HG03135 (cell line): ENCODE measurements at regions not wholly inside any gene's neighbourhood (a gene's known extent, or its start where the extent isn't known, plus 50 kb on each side); places are given as distances from the start of the nearest gene placed in this dataset.
"Not testable (repeated sequence)": the region's sequence is repeated elsewhere in the genome, so short reads cannot be mapped to it uniquely, and the experiment has no call there.

ENCODE experiments used
- ATAC-seq: cut with Tn5 transposase; IDR thresholded peaks from one replicate; pipeline ENCODE4 v1.9.1; 2021; ENCODE audit warnings: mild to moderate bottlenecking, moderate library complexity; ENCODE audit not compliant: unreplicated experiment

- ATAC-seq, result no peak
Measured at GRCh38 chr20:5696011-5696559, 54.1 kb upstream of the SHLD1 start.

GRCh38 chr20:5691918-5692618 lies 58.1 kb upstream of the SHLD1 start:
- ATAC-seq, result peak; percentile 99

- no peak for ATAC-seq
Measured at GRCh38 chr20:5689463-5689862, 60.7 kb upstream of the SHLD1 start.

DNA sequence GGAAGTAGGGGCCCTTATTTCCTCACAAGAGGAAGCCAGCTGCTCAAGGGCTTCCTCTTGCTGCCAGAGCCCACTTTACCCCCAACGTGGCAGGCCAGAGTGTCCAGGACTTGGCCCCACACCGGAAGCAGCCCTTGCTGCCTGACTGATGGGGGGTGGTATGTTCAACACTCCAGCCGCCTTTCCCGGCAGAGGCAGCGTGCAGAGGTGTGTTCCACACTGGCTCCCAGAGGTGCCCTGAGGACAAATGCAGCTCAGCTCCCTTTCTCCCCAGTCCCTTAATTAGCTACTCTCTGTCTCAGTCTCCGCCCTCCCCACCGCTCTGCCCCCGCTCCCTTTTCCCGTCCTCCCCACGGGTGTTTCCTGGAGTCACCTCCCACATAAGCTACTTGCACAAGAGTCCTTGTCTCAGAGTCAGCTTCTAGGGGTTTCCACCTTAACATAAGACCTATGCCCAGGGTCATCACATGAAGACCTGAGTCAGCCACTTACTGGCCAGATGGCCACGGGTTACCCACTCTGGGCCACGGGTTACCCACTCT lies 61.7 kb upstream of the SHLD1 start:
- ATAC-seq, result no peak

- no peak for ATAC-seq
Measured at GRCh38 chr20:5687884-5688283, 62.3 kb upstream of the SHLD1 start.

DNA sequence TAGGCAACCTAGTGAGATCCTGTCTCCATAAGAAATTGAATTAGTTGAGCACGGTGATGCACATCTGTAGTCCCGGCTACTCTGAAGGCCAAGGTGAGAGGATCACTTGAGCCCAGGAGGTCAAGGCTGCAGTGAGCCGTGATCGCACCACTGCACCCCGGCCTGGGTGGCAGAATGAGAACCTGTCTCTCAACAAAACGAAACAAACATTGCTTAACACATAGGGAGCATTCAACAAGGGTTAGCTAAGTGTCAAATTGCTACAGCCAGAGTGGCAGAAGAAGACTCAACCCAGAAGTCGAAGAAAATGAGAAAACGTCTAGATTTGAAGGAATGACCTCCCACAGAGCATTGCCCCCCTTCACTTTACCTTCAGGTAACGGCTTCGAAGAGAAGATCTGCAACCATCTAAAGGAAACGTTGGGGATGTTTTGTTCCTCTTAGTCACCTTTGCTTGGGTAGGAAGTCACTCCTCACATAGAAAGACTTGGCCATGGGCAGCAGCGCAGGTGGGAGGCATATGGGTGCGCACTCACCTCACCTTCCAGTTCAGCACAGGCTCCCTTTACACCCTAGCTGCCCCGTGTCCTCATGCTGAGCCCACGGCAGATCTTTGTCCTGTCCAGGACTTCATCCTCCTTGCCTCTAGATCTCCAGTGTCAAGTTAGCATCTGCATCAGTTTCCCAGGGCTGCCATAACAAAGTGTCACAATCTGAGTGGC lies 63.7 kb upstream of the SHLD1 start:
- ATAC-seq, result no peak

DNA sequence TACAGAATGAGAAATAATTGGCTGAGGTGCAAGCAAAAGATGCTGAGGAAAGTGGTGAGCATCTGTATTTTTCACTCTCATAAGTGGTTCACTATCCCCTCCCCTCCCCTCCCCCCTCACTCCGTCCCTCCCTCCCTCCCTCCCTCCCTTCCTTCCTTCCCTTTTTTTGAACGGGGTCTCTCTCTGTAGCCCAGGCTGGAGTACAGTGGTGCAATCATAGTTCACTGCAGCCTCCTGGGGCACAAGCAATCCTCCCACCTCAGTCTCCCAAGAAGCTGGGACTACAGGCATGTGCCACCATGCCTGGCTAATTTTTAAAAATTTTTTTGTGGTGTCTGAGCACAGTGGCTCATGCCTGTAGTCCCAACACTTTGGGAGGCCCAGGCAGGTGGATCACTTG lies 67.6 kb upstream of the SHLD1 start:
- ATAC-seq, result not testable (repeated sequence)

GRCh38 chr20:5680192-5680591 lies 69.4 kb upstream of the GPCPD1 start:
- no peak for ATAC-seq

GRCh38 chr20:5678777-5679176 lies 68.0 kb upstream of the GPCPD1 start:
- no peak for ATAC-seq

- not testable (repeated sequence) for ATAC-seq
Measured at GRCh38 chr20:5677944-5678343, 67.1 kb upstream of the GPCPD1 start.

- ATAC-seq, result no peak
Measured at GRCh38 chr20:5677389-5677788, 66.6 kb upstream of the GPCPD1 start.

DNA sequence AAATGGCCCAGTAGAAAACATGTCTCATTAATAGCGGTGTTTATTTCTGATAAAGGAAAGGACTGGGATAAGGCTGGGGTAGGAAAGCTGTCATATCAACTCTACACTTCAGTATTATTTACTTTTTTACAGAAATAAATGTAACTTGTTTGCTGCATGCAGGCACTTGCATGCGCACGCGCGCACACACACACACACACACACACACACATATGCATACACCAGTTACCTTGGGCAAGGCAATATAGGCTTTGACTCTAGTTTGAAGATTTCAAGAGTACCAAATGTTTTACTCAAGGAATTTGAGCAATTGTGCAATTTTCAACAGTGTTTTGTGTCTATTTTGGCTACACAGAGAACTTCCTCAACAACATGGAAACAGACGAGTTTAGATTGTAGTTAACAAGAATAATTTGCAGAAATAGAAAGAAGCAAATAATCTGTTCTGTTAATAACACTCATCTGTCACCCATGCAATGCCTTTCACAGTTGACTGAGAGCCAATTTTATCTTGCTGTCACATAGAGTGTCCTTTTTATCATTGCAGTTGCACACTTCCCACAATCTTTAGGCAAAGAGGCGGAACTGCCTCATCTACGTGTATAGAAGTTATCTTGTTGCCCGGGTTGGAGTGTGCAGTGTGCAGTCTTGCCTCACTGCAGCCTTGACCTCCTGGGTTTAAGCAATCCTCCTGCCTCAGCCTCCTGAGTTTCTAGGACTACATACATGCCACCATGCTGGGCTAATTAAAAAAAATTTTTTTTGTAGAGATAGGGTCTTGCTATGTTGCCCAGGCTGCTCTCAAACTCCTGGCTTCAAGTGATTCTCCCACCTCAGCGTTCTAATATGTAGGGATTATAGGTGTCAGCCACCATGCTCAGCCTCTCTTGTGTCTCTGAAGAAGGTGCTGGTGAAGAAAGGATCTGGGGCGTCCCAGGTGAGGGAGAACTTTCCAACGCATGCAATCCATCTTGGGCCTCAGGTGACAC lies 64.6 kb upstream of the GPCPD1 start:
- ATAC-seq, result no peak

- ATAC-seq, result peak; percentile 91
Measured at GRCh38 chr20:5674176-5674660, 63.4 kb upstream of the GPCPD1 start.

- no peak for ATAC-seq
Measured at GRCh38 chr20:5670874-5671273, 60.1 kb upstream of the GPCPD1 start.

DNA sequence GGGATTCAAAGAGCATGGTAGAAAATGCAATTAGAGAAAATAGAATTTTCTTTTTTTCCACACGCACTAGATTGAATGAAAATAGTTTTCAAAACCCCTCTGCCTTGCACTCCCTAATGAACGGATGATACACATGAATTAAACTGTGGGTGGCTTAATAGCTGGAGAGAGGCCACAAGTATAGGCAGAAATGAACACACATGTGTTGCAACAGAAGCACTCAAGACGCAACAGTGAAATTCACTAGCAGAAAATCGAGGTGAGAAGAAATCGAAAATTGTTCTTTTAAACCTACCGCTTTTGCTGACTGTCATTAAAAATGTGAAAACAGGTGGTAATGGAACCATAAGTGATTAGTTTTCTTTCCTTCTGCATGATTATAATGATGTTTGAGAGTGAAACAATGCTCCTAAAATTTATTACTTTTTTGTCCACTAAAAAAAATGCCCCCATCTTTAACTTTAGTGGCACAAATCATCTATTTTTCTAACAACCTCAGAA lies 59.3 kb upstream of the GPCPD1 start:
- no peak for ATAC-seq

GRCh38 chr20:5668529-5668868 lies 57.7 kb upstream of the GPCPD1 start:
- no peak for ATAC-seq

- ATAC-seq, result no peak
Measured at GRCh38 chr20:5667705-5668528, 57.1 kb upstream of the GPCPD1 start.

DNA sequence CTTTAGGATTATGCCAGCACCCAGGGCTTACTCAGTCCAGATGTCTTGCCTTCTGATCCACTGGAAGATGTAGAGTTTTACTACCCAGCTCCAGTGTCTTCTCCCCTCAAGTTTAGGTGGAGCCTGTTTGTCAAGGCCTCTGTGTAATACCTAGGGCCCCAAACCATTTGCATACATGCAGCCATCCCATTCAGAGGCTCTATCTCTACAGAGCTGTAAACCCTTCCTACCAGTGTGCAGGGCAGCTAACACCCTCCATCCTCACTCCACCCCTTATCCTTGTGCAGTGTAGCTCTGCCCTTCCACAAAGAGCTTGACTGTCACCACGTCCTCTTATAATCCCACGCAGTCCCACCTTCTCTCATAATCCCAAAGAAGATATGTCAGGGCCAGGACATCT lies 54.6 kb upstream of the GPCPD1 start:
- ATAC-seq, result no peak

DNA sequence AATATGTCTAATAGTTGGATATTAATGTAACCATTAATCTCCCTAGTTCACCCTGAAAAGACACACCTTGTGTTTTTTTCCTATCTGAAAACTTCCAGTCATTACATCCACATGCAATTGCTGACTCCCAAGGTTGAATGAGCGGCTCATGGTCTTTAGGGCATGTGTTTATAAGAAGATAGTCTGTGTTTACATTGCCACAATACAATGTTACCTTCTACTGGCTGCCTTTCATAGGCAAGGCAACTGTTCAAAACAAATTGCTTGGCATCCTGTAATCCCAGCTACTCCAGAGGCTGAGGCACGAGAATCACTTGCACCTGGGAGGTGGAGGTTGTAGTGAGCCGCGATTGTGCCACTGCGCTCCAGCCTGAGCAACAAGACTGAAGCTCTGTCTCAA lies 52.6 kb upstream of the GPCPD1 start:
- ATAC-seq, result no peak

DNA sequence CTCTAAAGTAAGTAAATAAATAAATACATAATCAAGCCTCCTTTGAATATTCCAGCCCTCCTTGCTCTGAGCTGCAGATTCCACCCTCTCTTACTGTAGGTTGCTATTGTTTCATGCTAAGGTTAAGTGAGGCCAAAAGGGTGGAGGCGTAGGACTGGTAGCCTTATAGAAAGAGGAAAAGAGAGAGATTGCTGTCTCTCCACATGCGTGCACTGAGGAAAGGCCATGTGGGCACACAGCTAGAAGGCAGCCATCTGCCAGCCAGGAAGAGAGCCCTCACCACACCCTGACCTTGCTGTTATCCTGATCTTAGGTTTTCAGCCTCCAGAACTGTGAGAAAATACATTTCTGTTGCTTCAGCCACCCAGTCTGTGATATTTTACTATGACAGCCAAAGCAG lies 52.0 kb upstream of the GPCPD1 start:
- no peak for ATAC-seq
